Transverse colon (tissue), 4 donors: ENCODE measurements at regions not wholly inside any gene's neighbourhood (a gene's known extent, or its start where the extent isn't known, plus 50 kb on each side); places are given as distances from the start of the nearest gene placed in this dataset.

Experiments used
- DNase-seq: peaks from one replicate; pipeline ENCODE4 v3.0.0-alpha.2; 2019
- H3K27ac ChIP-seq, 4 donors: fragments of 200-600 bp; sonication (generic); 2 replicates each; pipeline ENCODE4 v1.5.1; 2016 to 2018; ENCODE audit warnings: inconsistent platforms in 4 of 4
- H3K27me3 ChIP-seq: fragments of 200-600 bp; sonication (generic); 2 replicates; pipeline ENCODE4 v1.5.1; 2017; ENCODE audit warnings: inconsistent platforms
- H3K36me3 ChIP-seq, 4 donors: fragments of 200-600 bp; sonication (generic); 2 replicates each; pipeline ENCODE4 v1.5.1; 2017 to 2019; ENCODE audit warnings: inconsistent platforms in 4 of 4
- H3K4me1 ChIP-seq, 4 donors: fragments of 200-600 bp; sonication (generic); 2 replicates each; pipeline ENCODE4 v1.5.1; 2017 to 2020; ENCODE audit warnings: inconsistent platforms in 4 of 4
- H3K4me3 ChIP-seq, 4 donors: fragments of 200-600 bp; sonication (generic); 1 replicate in 1 of 4; 2 replicates in 3 of 4; pipeline versions ENCODE4 v1.5.1 to v1.6.1; 2017 to 2019; ENCODE audit warnings: inconsistent platforms in 4 of 4
- H3K9me3 ChIP-seq, 2 donors: fragments of 200-600 bp; sonication (generic); 2 replicates each; pipeline ENCODE4 v1.5.1; 2017 to 2019; ENCODE audit warnings: inconsistent platforms in 2 of 2
- EP300 ChIP-seq: sonication (generic); formaldehyde crosslinking; IDR thresholded peaks from one replicate; pipeline ENCODE4 v1.6.1; 2017; ENCODE audit warnings: antibody characterized with exemption, low read depth
- POLR2A ChIP-seq: fragments of 450-650 bp; IDR thresholded peaks from one replicate; pipeline ENCODE4 v1.6.1; 2016; ENCODE audit warnings: antibody characterized with exemption, mild to moderate bottlenecking, moderate library complexity
- POLR2AphosphoS5 ChIP-seq, 3 donors: sonication (generic); formaldehyde crosslinking; IDR thresholded peaks; one replicate each; pipeline ENCODE4 v1.6.1; 2016; ENCODE audit warnings: antibody characterized with exemption in 3 of 3
- WGBS, 2 donors: methylation state at CpG; one replicate each; pipeline ENCODE4 v1.1.5; 2018; ENCODE audit warnings: low coverage in 1 of 2; 5-methylcytosine and 5-hydroxymethylcytosine counted together
- in situ Hi-C, 4 donors: fragments of 200-750 bp; cut with MboI; loops; one replicate each; pipeline versions ENCODE4 v1.15.0 to v1.15.1; 2017; ENCODE audit warnings: low sequenced_read_pairs in 3 of 4, low pct_ligation_motif_present in 1 of 4, low pct_unique_long_range_greater_than_20kb in 1 of 4
- intact Hi-C: fragments of 100-400 bp; cut with DNase I; formaldehyde crosslinking; loops from one replicate; pipeline ENCODE4 v1.15.1; 2023; ENCODE audit warnings: low total_unique reads
- small RNA-seq, 4 donors: library from RNA; depleted of rRNA; stranded (forward); fragments of <200 nt; gene quantifications; one replicate each; pipeline ENCODE3, GENCODE V24; 2016
- TF ChIP-seq, protein P1 (sequence below), 5 experiments: fragments of 200-600 bp in 3 of 5; fragments of 450-650 bp in 2 of 5; sonication (generic) in 3 of 5; IDR thresholded peaks; 1 replicate in 2 of 5; 2 replicates in 3 of 5; pipeline ENCODE4 v1.5.1; 2016 to 2017; ENCODE audit warnings: antibody characterized with exemption in 5 of 5, inconsistent platforms in 3 of 5, mild to moderate bottlenecking in 2 of 5, moderate library complexity in 1 of 5

GRCh38 chr3:145983101-145983500 lies 177.9 kb downstream of the PLOD2 start:
- DNase-seq: no peak
- WGBS, 2 donors: 86 to 88% methylated on average over 3 to 4 of the region's 4 CpGs
- Histone ChIP-seq H3K4me3 (no peak overlapping the region), H3K27ac (no peak overlapping the region), H3K4me1 (no peaks in the 10 kb centered on the region), H3K27me3 (no peaks in the 10 kb centered on the region), H3K36me3 (no peaks in the 10 kb centered on the region), H3K9me3 (no peaks in the 10 kb centered on the region)
- no peak for TF ChIP-seq EP300
- no peak for TF ChIP-seq POLR2A
- TF ChIP-seq POLR2AphosphoS5 (IDR thresholded peaks at IDR 0.05): no peak
- TF ChIP-seq, protein P1, sequence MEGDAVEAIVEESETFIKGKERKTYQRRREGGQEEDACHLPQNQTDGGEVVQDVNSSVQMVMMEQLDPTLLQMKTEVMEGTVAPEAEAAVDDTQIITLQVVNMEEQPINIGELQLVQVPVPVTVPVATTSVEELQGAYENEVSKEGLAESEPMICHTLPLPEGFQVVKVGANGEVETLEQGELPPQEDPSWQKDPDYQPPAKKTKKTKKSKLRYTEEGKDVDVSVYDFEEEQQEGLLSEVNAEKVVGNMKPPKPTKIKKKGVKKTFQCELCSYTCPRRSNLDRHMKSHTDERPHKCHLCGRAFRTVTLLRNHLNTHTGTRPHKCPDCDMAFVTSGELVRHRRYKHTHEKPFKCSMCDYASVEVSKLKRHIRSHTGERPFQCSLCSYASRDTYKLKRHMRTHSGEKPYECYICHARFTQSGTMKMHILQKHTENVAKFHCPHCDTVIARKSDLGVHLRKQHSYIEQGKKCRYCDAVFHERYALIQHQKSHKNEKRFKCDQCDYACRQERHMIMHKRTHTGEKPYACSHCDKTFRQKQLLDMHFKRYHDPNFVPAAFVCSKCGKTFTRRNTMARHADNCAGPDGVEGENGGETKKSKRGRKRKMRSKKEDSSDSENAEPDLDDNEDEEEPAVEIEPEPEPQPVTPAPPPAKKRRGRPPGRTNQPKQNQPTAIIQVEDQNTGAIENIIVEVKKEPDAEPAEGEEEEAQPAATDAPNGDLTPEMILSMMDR (IDR thresholded peaks at IDR 0.05): no peak
- in situ Hi-C loops: no loop called here
- intact Hi-C loops: no loop called here

Small RNA genes in the stretch of these regions (small RNA-seq; reads per million reads assigned to genes)
- gene RNA5SP144: 0 reads per million in 4 donors
